ENCODE measurements at regions not wholly inside any gene's neighbourhood (a gene's known extent, or its start where the extent isn't known, plus 50 kb on each side); places are given as distances from the start of the nearest gene placed in this dataset.
"Not testable (repeated sequence)": the region's sequence is repeated elsewhere in the genome, so short reads cannot be mapped to it uniquely, and the experiment has no call there.

DNA sequence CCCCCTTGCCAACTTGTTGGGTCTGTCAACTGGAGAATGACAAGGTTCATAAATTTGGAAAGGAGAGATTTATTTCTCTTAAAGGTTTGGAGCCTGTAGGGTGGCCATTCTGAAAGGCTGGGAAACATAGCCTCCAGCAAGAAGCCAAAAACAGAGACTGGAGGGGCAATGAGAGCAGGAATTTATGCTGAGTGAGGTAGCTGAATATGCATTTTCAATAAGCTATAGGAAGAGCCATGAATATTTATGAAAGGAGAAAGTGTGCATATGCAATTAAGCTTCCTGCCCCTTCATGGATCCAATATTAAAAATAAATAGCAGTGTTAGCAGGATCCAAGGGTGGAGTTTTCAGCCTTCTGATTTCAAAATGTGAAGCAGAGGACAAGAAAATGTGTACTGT is 306.1 kb upstream of the LRRC3B start:
- Mint-ChIP-seq H3K4me1 (no peaks in the 10 kb centered on the region), H3K4me3 (no peak overlapping the region), H3K9me3 (peaks cover 6% of the 10 kb centered on the region), H3K27me3 (ENCODE audit: low read depth) (no peaks in the 10 kb centered on the region), H3K27ac (ENCODE audit: unreplicated experiment) (no peak overlapping the region), H3K36me3 (ENCODE audit: low read depth) (no peaks in the 10 kb centered on the region)
- no peak for DNase-seq (ENCODE audit: low read depth, low spot score)
- TF ChIP-seq, protein P1, sequence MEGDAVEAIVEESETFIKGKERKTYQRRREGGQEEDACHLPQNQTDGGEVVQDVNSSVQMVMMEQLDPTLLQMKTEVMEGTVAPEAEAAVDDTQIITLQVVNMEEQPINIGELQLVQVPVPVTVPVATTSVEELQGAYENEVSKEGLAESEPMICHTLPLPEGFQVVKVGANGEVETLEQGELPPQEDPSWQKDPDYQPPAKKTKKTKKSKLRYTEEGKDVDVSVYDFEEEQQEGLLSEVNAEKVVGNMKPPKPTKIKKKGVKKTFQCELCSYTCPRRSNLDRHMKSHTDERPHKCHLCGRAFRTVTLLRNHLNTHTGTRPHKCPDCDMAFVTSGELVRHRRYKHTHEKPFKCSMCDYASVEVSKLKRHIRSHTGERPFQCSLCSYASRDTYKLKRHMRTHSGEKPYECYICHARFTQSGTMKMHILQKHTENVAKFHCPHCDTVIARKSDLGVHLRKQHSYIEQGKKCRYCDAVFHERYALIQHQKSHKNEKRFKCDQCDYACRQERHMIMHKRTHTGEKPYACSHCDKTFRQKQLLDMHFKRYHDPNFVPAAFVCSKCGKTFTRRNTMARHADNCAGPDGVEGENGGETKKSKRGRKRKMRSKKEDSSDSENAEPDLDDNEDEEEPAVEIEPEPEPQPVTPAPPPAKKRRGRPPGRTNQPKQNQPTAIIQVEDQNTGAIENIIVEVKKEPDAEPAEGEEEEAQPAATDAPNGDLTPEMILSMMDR (conservative IDR thresholded peaks at IDR 0.05), result no peak

- not testable (repeated sequence) for H3K27me3 Mint-ChIP-seq (ENCODE audit: low read depth); H3K27ac Mint-ChIP-seq (ENCODE audit: unreplicated experiment); DNase-seq (ENCODE audit: low read depth, low spot score); H3K4me3 Mint-ChIP-seq; H3K9me3 Mint-ChIP-seq; H3K36me3 Mint-ChIP-seq (ENCODE audit: low read depth); H3K4me1 Mint-ChIP-seq
These were observed 298.8 kb upstream of the LRRC3B start for GRCh38 chr3:26323741-26324140.

DNA sequence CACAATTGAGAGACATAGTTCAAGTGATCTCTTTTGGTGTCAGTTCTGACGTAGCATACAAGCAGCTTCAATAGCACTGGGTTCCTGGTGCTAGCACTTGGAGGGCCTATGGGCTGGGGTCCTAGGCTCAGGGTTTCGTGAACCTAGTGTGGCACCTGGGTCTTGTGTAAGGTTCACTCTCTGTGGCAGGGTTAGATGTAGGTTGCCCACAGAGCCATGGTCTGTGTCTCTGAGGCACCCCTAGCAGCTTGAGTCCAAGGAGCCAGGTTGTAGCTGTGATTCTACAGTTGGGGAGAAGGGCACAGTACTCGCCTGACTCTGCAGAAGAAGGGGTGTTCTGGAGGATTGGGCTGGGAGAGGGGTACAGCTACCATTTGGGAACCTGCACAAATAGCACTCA is 282.6 kb upstream of the LRRC3B start:
- H3K36me3 Mint-ChIP-seq (ENCODE audit: low read depth), result no peaks in the 10 kb centered on the region
- H3K4me1 Mint-ChIP-seq, result no peaks in the 10 kb centered on the region
- no peak overlapping the region for H3K27ac Mint-ChIP-seq (ENCODE audit: unreplicated experiment)
- no peak overlapping the region for H3K4me3 Mint-ChIP-seq
- no peaks in the 10 kb centered on the region for H3K27me3 Mint-ChIP-seq (ENCODE audit: low read depth)
- TF ChIP-seq, protein P1 (conservative IDR thresholded peaks at IDR 0.05), result no peak
- H3K9me3 Mint-ChIP-seq, result no peaks in the 10 kb centered on the region
- no peak for DNase-seq (ENCODE audit: low read depth, low spot score)

DNA sequence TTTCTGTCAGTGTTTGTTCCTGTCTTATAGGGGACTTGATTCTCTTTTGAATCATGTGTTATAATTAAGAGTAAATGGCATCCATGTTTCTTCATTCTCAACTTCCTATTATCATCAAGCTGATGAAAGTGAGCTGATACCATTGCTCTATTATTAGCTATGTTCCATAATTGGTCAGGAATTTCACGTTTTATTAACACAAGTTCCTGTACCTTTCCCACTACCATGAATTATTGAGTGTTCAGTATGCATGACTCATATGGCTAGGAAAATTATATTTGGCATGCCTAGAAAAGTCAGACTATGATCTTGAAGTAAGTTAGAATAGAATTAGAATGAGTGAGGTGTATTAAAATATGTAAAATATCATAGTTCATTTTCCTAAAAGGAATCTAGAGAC is 278.9 kb upstream of the LRRC3B start:
- H3K4me3 Mint-ChIP-seq, result no peak overlapping the region
- no peaks in the 10 kb centered on the region for H3K36me3 Mint-ChIP-seq (ENCODE audit: low read depth)
- H3K4me1 Mint-ChIP-seq, result no peaks in the 10 kb centered on the region
- TF ChIP-seq, protein P1 (conservative IDR thresholded peaks at IDR 0.05), result no peak
- H3K27ac Mint-ChIP-seq (ENCODE audit: unreplicated experiment), result no peak overlapping the region
- DNase-seq (ENCODE audit: low read depth, low spot score), result no peak
- H3K27me3 Mint-ChIP-seq (ENCODE audit: low read depth), result no peaks in the 10 kb centered on the region
- peaks cover 7% of the 10 kb centered on the region for H3K9me3 Mint-ChIP-seq

DNA sequence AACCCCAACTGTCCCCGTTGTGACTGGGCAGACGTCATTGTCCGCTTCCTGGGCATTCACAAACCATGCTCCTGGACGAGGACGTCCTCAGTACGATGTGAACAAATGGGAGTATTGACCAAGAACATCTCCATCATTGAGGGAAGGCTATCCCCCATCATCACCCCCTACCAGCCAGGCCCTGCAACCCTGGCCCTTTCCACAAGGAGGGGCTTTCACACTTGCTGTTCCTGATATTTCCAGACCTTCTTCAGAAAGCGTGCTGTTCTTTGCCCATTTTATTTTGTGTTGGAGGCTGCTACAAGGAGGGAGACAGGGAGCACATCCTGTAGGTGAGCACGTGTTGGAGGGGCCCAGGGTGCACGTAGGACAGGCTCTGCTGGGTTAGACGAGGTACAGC is 277.0 kb upstream of the LRRC3B start:
- no peaks in the 10 kb centered on the region for H3K36me3 Mint-ChIP-seq (ENCODE audit: low read depth)
- no peaks in the 10 kb centered on the region for H3K27me3 Mint-ChIP-seq (ENCODE audit: low read depth)
- TF ChIP-seq, protein P1 (conservative IDR thresholded peaks at IDR 0.05), result no peak
- no peaks in the 10 kb centered on the region for H3K4me1 Mint-ChIP-seq
- peaks cover 10% of the 10 kb centered on the region for H3K9me3 Mint-ChIP-seq
- H3K27ac Mint-ChIP-seq (ENCODE audit: unreplicated experiment), result no peak overlapping the region
- DNase-seq (ENCODE audit: low read depth, low spot score), result no peak
- H3K4me3 Mint-ChIP-seq, result no peak overlapping the region

DNA sequence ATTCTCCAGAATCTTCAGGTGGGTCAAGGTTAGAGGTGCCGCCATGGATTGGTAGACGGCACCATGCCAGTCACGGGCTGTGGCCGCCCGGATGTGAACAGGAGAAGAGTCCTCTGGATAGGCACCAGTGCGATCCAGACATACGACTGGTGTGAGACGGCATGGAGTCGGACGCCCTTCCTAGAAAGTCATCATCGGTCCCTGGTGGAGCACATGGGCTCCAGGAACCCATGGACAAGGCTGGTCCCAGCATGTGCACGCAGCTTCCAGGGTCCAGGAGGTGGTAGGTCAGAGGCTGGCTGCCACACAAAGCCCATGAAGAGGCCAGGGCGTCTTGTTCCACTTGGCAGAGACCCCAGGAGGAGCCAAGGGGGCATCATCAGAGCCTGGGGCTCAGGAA is 276.1 kb upstream of the LRRC3B start:
- Mint-ChIP-seq H3K27ac (ENCODE audit: unreplicated experiment) (no peak overlapping the region), H3K27me3 (ENCODE audit: low read depth) (no peaks in the 10 kb centered on the region), H3K9me3 (peaks cover 16% of the 10 kb centered on the region), H3K4me1 (no peaks in the 10 kb centered on the region), H3K36me3 (ENCODE audit: low read depth) (no peaks in the 10 kb centered on the region), H3K4me3 (no peak overlapping the region)
- no peak for DNase-seq (ENCODE audit: low read depth, low spot score)
- TF ChIP-seq, protein P1 (conservative IDR thresholded peaks at IDR 0.05), result no peak

Data from neural crest cell (in vitro differentiated cells).